Stimulated activated CD8-positive, alpha-beta memory T cell treated with anti-CD3 and anti-CD28 coated beads, Interleukin-4, amount 100 ng/mL, for 1 hour (primary cell): ENCODE measurements at regions not wholly inside any gene's neighbourhood (a gene's known extent, or its start where the extent isn't known, plus 50 kb on each side); places are given as distances from the start of the nearest gene placed in this dataset.
"Not testable (repeated sequence)": the region's sequence is repeated elsewhere in the genome, so short reads cannot be mapped to it uniquely, and the experiment has no call there.

Source experiments
- DNase-seq, 2 donors: peaks; one replicate each; pipeline ENCODE4 v3.0.0-alpha.2; 2020; ENCODE audit warnings: low read depth in 2 of 2, low spot score in 1 of 2

GRCh38 chr2:195228547-195228946 is 428.5 kb upstream of the SLC39A10 start:
- not testable (repeated sequence) for DNase-seq

GRCh38 chr2:195214072-195214471 is 443.0 kb upstream of the SLC39A10 start:
- no peak for DNase-seq

GRCh38 chr2:195212586-195212985 is 444.4 kb upstream of the SLC39A10 start:
- DNase-seq, result no peak

GRCh38 chr2:195202163-195202845 is 454.7 kb upstream of the SLC39A10 start:
- no peak for DNase-seq

- DNase-seq, result no peak
Measured at GRCh38 chr2:195199864-195200263, 457.2 kb upstream of the SLC39A10 start.

- no peak for DNase-seq
Measured at GRCh38 chr2:195181059-195181705, 475.8 kb upstream of the SLC39A10 start.

GRCh38 chr2:195168369-195168768 is 488.7 kb upstream of the SLC39A10 start:
- DNase-seq, result no peak

- no peak for DNase-seq
Measured at GRCh38 chr2:195164930-195165329, 492.1 kb upstream of the SLC39A10 start.

- DNase-seq, result no peak
Measured at GRCh38 chr2:195162918-195163317, 494.1 kb upstream of the SLC39A10 start.

- DNase-seq, result no peak
Measured at GRCh38 chr2:195162194-195162593, 494.8 kb upstream of the SLC39A10 start.

- DNase-seq, result no peak
Measured at GRCh38 chr2:195160963-195161362, 496.1 kb upstream of the SLC39A10 start.

- DNase-seq, result no peak
Measured at GRCh38 chr2:195151711-195152110, 505.3 kb upstream of the SLC39A10 start.

GRCh38 chr2:195150819-195151218 is 506.2 kb upstream of the SLC39A10 start:
- DNase-seq, result no peak

GRCh38 chr2:195148004-195148403 is 509.0 kb upstream of the SLC39A10 start:
- DNase-seq, result no peak

GRCh38 chr2:195146761-195147541 is 510.1 kb upstream of the SLC39A10 start:
- no peak for DNase-seq

GRCh38 chr2:195138435-195138834 is 518.6 kb upstream of the SLC39A10 start:
- no peak for DNase-seq

GRCh38 chr2:195125889-195126288 is 531.1 kb upstream of the SLC39A10 start:
- DNase-seq, result not testable (repeated sequence)

GRCh38 chr2:195124391-195125079 is 532.5 kb upstream of the SLC39A10 start:
- no peak for DNase-seq

GRCh38 chr2:195122653-195123052 is 534.4 kb upstream of the SLC39A10 start:
- DNase-seq, result no peak

- no peak for DNase-seq
Measured at GRCh38 chr2:195121341-195121740, 535.7 kb upstream of the SLC39A10 start.

- DNase-seq, result no peak
Measured at GRCh38 chr2:195119231-195119630, 537.8 kb upstream of the SLC39A10 start.
